Epidermal melanocyte (primary cell): ENCODE measurements at regions not wholly inside any gene's neighbourhood (a gene's known extent, or its start where the extent isn't known, plus 50 kb on each side); places are given as distances from the start of the nearest gene placed in this dataset.
"Not testable (repeated sequence)": the region's sequence is repeated elsewhere in the genome, so short reads cannot be mapped to it uniquely, and the experiment has no call there.

Source experiments
- DNase-seq: peaks from one replicate; pipeline ENCODE4 v3.0.0; 2011; ENCODE audit warnings: low spot score; ENCODE audit not compliant: insufficient read length

- no peak for DNase-seq
Measured at GRCh38 chr4:75422998-75423397, 91.2 kb downstream of the RCHY1 start.

- DNase-seq = no peak
Measured at GRCh38 chr4:75412746-75413145, 101.5 kb downstream of the RCHY1 start.

- no peak for DNase-seq
Measured at GRCh38 chr4:75398501-75398900, 115.7 kb downstream of the RCHY1 start.

- DNase-seq = no peak
Measured at GRCh38 chr4:75391489-75392166, 122.6 kb downstream of the RCHY1 start.

GRCh38 chr4:75386426-75386825 is 127.8 kb downstream of the RCHY1 start:
- not testable (repeated sequence) for DNase-seq

- DNase-seq = no peak
Measured at GRCh38 chr4:75385106-75385505, 129.1 kb downstream of the RCHY1 start.

- DNase-seq = no peak
Measured at GRCh38 chr4:75376543-75376942, 137.7 kb downstream of the RCHY1 start.

GRCh38 chr4:75371915-75372314 is 142.3 kb downstream of the RCHY1 start:
- no peak for DNase-seq

- DNase-seq = no peak
Measured at GRCh38 chr4:75370576-75370975, 143.6 kb downstream of the RCHY1 start.

GRCh38 chr4:75345423-75345822 is 168.8 kb downstream of the RCHY1 start:
- no peak for DNase-seq

- DNase-seq = no peak
Measured at GRCh38 chr4:75344915-75345314, 169.3 kb downstream of the RCHY1 start.

GRCh38 chr4:75343333-75343732 is 170.9 kb downstream of the RCHY1 start:
- no peak for DNase-seq

GRCh38 chr4:75340561-75340960 is 173.6 kb downstream of the RCHY1 start:
- DNase-seq = no peak

GRCh38 chr4:75338352-75338880 is 175.8 kb downstream of the RCHY1 start:
- no peak for DNase-seq

GRCh38 chr4:75327804-75328512 is 186.2 kb downstream of the RCHY1 start:
- no peak for DNase-seq

- no peak for DNase-seq
Measured at GRCh38 chr4:75325318-75325979, 188.8 kb downstream of the RCHY1 start.

GRCh38 chr4:75321484-75321883 is 192.7 kb downstream of the RCHY1 start:
- DNase-seq = no peak

GRCh38 chr4:75317641-75318040 is 196.6 kb downstream of the RCHY1 start:
- not testable (repeated sequence) for DNase-seq

GRCh38 chr4:75308049-75308448 is 206.2 kb downstream of the RCHY1 start:
- DNase-seq = no peak

GRCh38 chr4:75306506-75306905 is 207.7 kb downstream of the RCHY1 start:
- DNase-seq = no peak

GRCh38 chr4:75302648-75303047 is 211.6 kb downstream of the RCHY1 start:
- no peak for DNase-seq

- no peak for DNase-seq
Measured at GRCh38 chr4:75289914-75290582, 224.2 kb downstream of the RCHY1 start.
